ENCODE measurements at regions not wholly inside any gene's neighbourhood (a gene's known extent, or its start where the extent isn't known, plus 50 kb on each side); places are given as distances from the start of the nearest gene placed in this dataset.
"Not testable (repeated sequence)": the region's sequence is repeated elsewhere in the genome, so short reads cannot be mapped to it uniquely, and the experiment has no call there.

- DNase-seq (ENCODE audit: low read depth): no peak
These were observed 440.4 kb downstream of the HINT1 start for GRCh38 chr5:130724658-130725057.

DNA sequence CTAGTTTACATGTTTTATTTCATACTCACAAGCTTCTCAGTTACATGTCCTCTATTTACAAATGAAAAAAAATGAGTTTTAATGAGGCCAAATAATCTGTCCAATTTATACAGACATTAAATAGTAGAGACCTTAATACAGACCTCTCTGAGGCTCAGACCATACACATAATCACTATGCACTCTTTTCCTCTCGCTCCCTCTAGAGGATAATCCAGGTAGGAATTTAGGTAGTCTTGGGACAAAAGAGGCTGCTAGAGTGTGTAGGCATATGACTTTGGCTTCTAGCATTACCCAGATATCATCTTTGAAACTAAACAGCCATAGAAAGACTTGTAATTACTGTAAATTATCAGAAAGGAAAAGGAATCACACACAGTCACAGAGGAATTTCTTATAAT is 444.7 kb downstream of the HINT1 start:
- DNase-seq (ENCODE audit: low read depth): peak; percentile 59

GRCh38 chr5:130715541-130715940 is 449.5 kb downstream of the HINT1 start:
- peak; percentile 25 for DNase-seq (ENCODE audit: low read depth)

GRCh38 chr5:130714200-130714599 is 450.9 kb downstream of the HINT1 start:
- DNase-seq (ENCODE audit: low read depth): no peak

- no peak for DNase-seq (ENCODE audit: low read depth)
These were observed 452.7 kb downstream of the HINT1 start for GRCh38 chr5:130712324-130712723.

DNA sequence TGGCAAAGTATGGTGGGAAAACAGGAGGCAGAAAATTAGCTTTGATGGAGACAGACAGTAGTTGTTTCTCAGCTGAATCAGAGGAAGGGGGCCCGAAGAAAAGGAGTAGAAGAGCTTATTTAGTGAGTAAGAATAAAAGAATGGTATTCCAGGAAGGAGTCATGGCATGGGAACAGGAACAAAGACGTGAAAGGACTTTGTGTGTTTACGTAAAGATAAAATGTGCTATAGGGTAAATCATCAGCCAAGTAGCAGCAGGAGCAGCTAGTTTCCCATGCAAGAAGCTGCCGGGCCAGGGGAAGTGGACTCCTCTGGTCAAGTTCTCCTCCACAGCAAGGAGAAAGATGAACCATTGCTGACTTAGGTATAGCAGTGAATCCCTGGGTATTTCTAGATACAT is 454.5 kb downstream of the HINT1 start:
- DNase-seq (ENCODE audit: low read depth): peak; percentile 73

- peak; percentile 16 for DNase-seq (ENCODE audit: low read depth)
These were observed 456.3 kb downstream of the HINT1 start for GRCh38 chr5:130708754-130709153.

DNA sequence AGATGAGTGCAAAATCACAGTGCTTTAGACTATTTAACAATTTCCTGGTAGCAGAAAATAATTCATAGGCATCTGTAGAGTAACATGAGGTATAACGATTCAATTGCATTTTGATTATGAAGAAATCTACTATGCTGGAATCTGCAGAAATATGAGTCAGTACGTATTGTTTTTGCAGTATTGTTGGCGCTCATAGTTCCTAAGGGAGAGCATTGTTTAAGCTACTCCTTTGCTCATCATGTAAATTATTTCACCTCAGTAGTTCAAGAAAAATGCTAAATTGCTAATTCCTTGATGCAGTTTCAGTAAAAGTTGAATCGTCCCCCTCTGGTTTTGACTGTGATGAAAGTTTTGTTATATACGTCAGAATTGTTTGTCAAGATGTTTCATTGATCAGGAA is 458.4 kb downstream of the HINT1 start:
- DNase-seq (ENCODE audit: low read depth): no peak

DNA sequence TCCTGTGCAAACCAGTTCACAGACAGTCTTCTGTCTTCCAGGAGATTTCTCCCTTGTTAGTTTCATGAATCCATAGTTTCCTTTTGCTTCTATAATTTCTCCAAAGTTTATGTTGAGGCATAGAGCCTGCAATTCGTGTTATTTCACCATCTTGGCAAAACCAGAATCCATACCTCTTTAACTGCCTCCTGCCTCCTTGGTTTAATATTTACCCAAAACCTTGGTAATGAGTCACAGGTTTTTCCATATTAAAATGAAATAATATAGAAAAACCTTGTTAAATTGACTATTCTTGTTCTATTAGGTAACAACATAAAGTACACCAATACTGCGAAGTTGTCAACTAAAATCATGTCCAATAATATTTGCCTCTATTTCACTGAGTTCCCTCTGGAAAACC is 459.7 kb downstream of the HINT1 start:
- no peak for DNase-seq (ENCODE audit: low read depth)

DNA sequence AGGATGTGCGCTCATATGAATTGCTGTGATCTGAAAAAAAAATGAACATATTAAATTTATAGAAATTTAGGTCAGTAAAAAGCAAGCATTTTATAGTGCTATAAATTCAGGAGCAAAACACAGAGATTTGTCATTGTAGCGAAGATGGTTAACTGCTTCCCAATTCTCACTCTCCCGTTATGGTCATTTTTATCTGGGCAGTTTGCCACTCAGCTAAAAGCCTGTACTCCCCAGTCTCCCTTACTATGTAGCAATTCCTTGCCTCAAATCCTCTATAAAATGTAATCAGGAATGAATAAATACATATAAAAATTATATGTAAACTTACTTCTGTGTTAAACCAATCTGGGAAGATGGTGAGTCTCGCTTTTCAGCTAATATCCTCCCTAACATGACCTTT is 471.5 kb downstream of the HINT1 start:
- no peak for DNase-seq (ENCODE audit: low read depth)

DNA sequence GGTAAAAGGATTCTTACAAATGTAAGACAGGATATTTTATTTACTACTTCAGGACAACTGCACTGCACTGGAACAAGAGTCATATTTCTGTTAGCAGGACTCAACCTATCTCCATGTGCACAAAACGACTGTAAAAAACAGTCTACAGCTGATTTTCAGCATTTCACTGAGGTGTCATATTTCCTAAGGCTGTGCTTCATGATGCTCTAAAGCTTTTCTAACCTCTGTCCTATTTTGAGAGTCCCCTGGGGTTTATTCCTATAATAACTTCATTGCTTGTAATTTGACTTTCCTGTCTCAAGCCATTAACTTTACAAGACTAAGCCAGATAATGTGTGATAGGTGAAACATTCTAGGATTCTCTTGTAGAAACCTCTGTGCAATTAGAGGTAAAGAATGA is 472.3 kb downstream of the HINT1 start:
- DNase-seq (ENCODE audit: low read depth): no peak

DNA sequence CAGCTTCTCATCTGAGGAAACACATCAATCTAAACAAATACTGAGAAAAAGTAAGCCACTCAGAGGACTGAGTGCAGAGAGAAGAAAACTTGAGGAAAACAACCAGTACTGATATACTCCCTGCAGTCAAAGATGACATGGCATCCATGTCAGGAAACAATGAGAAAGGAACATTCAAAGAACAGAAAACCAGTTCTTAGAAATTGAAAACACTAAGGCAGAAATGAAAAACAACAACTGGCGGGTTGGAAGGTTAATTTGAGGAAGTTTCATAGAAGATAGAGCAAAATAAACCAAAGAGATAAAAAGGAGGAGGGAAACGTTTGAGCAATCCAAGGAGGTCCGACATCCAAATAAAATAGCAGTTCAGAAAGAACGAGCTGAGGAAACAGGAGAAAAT is 475.2 kb downstream of the HINT1 start:
- no peak for DNase-seq (ENCODE audit: low read depth)

DNA sequence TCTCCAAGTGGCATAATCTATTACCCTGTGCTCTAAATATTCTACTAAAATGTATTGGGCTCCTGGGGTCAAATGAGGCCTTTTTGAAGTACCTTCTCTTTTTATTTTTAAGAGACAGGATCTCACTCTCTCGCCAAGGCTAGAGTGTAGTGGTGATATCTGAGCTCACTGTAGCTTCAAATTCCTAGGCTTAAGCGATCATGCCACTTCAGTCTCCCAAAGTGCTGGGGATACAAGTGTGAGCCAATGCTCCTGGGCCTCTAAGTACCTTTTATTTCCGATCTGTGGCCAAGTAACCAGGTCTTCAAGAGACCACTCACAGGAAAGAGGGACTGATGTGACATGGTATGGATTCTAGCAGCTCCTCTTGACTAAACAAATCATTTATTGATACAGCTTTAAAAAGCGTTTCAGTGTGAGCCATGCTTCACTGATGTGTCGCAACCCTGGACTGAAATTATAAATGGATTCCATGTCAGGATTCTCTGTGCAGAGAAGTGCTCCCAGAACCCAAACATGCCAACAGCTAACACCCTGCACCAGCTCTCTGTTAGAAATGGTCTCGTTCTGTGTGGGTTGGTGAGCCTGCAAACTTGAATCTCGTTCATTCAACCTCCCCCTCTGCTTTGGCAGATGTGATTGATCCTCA is 477.8 kb downstream of the HINT1 start:
- DNase-seq (ENCODE audit: low read depth): no peak

DNA sequence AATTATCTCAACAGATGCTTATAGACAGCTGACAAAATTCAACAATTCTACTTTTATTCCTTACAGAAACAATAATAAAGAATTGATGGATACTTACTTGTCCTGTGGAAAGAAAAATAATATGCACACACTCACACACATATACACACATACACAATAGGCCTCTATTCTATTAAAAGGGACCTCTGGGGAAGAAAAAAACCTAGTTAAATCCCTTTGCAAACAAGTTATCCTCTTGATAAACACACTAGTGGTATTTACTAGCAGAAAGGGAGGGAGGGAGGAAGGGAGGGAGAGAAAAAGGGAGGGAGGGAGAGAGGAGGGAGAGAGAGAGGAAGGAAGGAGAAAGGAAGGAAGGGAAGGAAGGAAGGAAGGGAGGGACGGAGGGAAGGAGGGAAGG is 486.4 kb downstream of the HINT1 start:
- no peak for DNase-seq (ENCODE audit: low read depth)

DNA sequence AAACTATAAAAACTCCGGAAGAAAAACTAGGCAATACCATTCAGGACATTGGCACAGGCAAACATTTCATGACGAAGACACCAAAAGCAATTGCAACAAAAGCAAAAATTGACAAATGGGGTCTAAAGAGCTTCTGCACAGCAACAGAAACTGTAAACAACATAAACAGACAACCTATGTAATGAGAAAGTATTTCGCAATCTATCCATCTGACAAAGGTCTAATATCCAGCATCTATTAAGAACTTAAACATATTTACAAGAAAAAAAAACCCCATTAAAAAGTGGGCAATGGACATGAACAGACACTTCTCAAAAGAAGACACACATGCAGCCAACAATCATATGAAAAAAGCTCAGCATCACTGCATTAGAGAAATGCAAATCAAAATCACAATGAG is 498.6 kb downstream of the HINT1 start:
- no peak for DNase-seq (ENCODE audit: low read depth)

DNA sequence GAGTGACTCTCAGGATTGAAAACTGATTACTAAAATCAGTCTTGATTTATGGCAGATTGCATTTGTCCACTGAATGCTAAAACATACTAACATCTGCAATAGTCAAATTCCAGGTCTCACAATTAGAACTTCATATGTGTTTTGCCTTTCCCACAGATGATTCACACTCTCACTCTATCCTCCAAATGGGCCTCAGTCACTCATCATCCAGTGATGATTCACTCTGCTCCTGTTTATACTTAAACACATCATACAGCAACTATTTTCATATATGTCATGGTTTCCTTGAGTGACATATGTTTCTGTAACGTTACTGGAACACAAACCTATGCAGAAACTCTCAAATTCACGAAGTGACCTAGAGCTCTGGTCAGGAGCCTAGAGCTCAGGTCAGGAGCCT is 512.9 kb downstream of the HINT1 start:
- DNase-seq (ENCODE audit: low read depth): peak; percentile 78

GRCh38 chr5:130651440-130651839 is 513.6 kb downstream of the HINT1 start:
- no peak for DNase-seq (ENCODE audit: low read depth)

GRCh38 chr5:130643321-130643720 is 521.7 kb downstream of the HINT1 start:
- no peak for DNase-seq (ENCODE audit: low read depth)

DNA sequence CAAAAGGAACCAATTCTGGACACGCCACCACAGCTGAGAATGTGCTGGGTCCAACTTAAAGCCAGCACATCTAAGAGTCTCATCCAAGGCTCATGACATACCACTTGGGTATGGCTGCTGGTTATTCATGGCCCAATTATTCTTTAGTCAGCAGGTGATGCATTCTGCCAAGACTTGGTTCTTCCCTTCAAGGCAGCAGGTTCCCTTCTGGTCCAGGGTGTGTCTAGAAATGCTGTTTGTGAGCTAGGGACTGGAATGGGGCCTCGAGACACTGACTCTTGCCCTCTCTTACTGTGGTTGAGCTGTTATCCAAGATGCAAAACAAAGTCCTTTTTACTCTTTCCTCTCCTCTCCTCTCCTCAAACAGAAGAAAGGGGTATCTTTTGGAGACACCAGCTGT is 522.6 kb downstream of the HINT1 start:
- DNase-seq (ENCODE audit: low read depth): no peak

- no peak for DNase-seq (ENCODE audit: low read depth)
These were observed 537.9 kb downstream of the HINT1 start for GRCh38 chr5:130627145-130627544.

DNA sequence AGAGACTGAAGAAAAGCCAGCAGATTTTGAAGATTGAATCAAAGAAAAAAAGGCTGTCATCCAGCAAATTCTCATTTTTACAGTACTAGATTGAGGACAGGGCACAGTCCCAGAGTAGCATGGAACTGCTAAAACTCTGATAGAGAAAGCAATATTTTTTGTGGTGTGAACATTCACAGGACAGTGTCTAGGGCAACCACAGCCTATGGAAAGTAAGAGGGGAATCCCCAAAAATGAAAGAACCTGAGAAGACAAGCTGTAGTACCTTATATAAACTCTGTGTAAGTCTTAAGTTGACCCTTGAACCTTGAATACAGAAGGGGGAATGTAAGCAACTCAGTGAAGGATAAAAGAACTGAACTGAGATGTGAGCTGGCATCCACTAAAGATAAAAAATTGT is 540.3 kb downstream of the HINT1 start:
- DNase-seq (ENCODE audit: low read depth): no peak

GRCh38 chr5:130616161-130616560 is 548.9 kb downstream of the HINT1 start:
- DNase-seq (ENCODE audit: low read depth): peak; percentile 58

DNA sequence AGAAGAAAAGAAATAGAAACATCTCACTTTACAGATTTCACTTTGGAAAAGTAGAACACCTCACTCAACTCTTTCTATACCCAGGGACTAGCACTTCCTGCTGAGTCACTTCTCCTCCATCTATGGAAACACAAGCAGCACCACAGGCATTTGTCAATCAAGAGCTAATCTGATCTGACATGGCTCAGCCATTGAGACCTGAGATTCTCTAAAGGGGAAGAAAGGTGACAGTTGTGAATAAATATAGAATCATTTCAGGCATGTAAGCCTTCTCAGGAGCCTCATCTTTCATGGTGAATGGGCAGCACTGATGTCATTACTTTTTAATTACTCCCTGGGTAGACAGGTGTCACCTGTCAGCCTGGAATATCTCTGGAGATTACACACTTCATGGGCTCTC is 559.8 kb downstream of the HINT1 start:
- peak; percentile 9 for DNase-seq (ENCODE audit: low read depth)

- not testable (repeated sequence) for DNase-seq (ENCODE audit: low read depth)
These were observed 568.4 kb downstream of the HINT1 start for GRCh38 chr5:130596647-130597046.

DNA sequence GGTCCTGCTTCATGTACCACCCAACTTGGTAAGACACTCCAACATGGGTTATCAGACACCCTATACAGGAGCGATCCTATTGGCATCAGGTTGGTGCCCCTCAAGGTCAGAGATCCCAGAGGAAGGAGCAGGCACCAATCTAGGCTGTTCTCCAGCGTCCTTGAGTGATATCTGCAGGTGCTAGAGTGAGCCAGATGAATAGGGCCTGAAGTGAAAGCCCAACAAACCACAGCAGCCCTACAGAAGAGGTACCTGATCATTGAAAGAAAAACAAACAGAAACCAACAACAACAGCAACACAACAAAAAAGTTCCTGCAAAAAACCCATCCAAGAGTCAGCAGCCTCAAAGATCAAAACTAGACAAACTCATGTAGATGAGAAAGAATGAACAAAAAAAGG is 584.8 kb downstream of the HINT1 start:
- no peak for DNase-seq (ENCODE audit: low read depth)
